Neuronal stem cell (in vitro differentiated cells): ENCODE measurements at regions not wholly inside any gene's neighbourhood (a gene's known extent, or its start where the extent isn't known, plus 50 kb on each side); places are given as distances from the start of the nearest gene placed in this dataset.

ENCODE experiments used
- DNase-seq: peaks from one replicate; pipeline ENCODE4 v3.0.0-alpha.2; 2013; ENCODE audit warnings: low spot score
- H2AFZ ChIP-seq: one replicate; pipeline ENCODE4 v1.6.1; 2013; ENCODE audit warnings: mild to moderate bottlenecking, low read length, inconsistent platforms
- H2AK5ac ChIP-seq: 2 replicates; pipeline ENCODE4 v1.6.1; 2013; ENCODE audit warnings: low read depth, mild to moderate bottlenecking, inconsistent platforms, low read length, moderate library complexity, mixed read lengths
- H2BK120ac ChIP-seq: 2 replicates; pipeline ENCODE4 v1.6.1; 2013; ENCODE audit warnings: low read depth, mild to moderate bottlenecking, inconsistent platforms, low read length, moderate library complexity, mixed read lengths
- H2BK12ac ChIP-seq: one replicate; pipeline ENCODE4 v1.6.1; 2013; ENCODE audit warnings: low read length, inconsistent platforms
- H2BK15ac ChIP-seq: 2 replicates; pipeline ENCODE4 v1.6.1; 2013; ENCODE audit warnings: mild to moderate bottlenecking, low read length, inconsistent platforms, mixed read lengths
- H2BK5ac ChIP-seq: one replicate; pipeline ENCODE4 v1.6.1; 2013; ENCODE audit warnings: inconsistent platforms, mild to moderate bottlenecking, low read length, moderate library complexity
- H3K14ac ChIP-seq: one replicate; pipeline ENCODE4 v1.6.1; 2013; ENCODE audit warnings: low read length, inconsistent platforms
- H3K18ac ChIP-seq: 2 replicates; pipeline ENCODE4 v1.6.1; 2013; ENCODE audit warnings: low read length, inconsistent platforms
- H3K23ac ChIP-seq: 2 replicates; pipeline ENCODE4 v1.6.1; 2013; ENCODE audit warnings: low read depth, mild to moderate bottlenecking, mixed read lengths, low read length, inconsistent platforms; ENCODE audit not compliant: poor library complexity
- H3K27ac ChIP-seq: replicated peaks from 3 replicates; pipeline ENCODE4 v1.5.1; 2013; ENCODE audit warnings: low read length, inconsistent platforms
- H3K27me3 ChIP-seq, 3 experiments: 2 replicates each; pipeline ENCODE4 v1.6.1; 2013; ENCODE audit warnings: low read length in 3 of 3, mild to moderate bottlenecking in 2 of 3, inconsistent platforms in 1 of 3, low read depth in 1 of 3, mixed read lengths in 1 of 3, moderate library complexity in 1 of 3; ENCODE audit not compliant: control insufficient read depth in 3 of 3, insufficient read depth in 3 of 3
- H3K36me3 ChIP-seq, 2 donors: replicated peaks in 1 of 2; 2 replicates each; pipeline ENCODE4 v1.6.1; 2013; ENCODE audit warnings: low read length in 2 of 2; ENCODE audit not compliant: control insufficient read depth in 2 of 2, insufficient read depth in 2 of 2
- H3K4ac ChIP-seq: 2 replicates; pipeline ENCODE4 v1.6.1; 2013; ENCODE audit warnings: inconsistent platforms, mild to moderate bottlenecking, low read length, moderate library complexity
- H3K4me1 ChIP-seq, 2 donors: 1 replicate in 1 of 2; 2 replicates in 1 of 2; pipeline ENCODE4 v1.6.1; 2013; ENCODE audit warnings: low read length in 2 of 2, low read depth in 1 of 2; ENCODE audit not compliant: control insufficient read depth in 2 of 2, insufficient read depth in 1 of 2
- H3K4me2 ChIP-seq: one replicate; pipeline ENCODE4 v1.6.1; 2013; ENCODE audit warnings: mild to moderate bottlenecking, low read length, inconsistent platforms; ENCODE audit not compliant: insufficient read depth, poor library complexity, severe bottlenecking
- H3K4me3 ChIP-seq, 2 donors: 2 replicates each; pipeline ENCODE4 v1.5.1; 2013; ENCODE audit warnings: low read length in 2 of 2, mild to moderate bottlenecking in 2 of 2, inconsistent platforms in 1 of 2, moderate library complexity in 1 of 2
- H3K79me1 ChIP-seq: one replicate; pipeline ENCODE4 v1.6.1; 2013; ENCODE audit warnings: low read depth, mild to moderate bottlenecking, inconsistent platforms, low read length, moderate library complexity
- H3K9ac ChIP-seq: one replicate; pipeline ENCODE4 v1.6.1; 2013; ENCODE audit warnings: mild to moderate bottlenecking, low read depth, low read length, inconsistent platforms; ENCODE audit not compliant: poor library complexity
- H3K9me3 ChIP-seq, 2 donors: replicated peaks in 1 of 2; 2 replicates each; pipeline versions ENCODE3 to v1.6.1; 2013; ENCODE audit warnings: low read length in 2 of 2, mild to moderate bottlenecking in 2 of 2, inconsistent platforms in 1 of 2, low read depth in 1 of 2, mixed read lengths in 1 of 2, moderate library complexity in 1 of 2; ENCODE audit not compliant: control insufficient read depth in 2 of 2, insufficient read depth in 1 of 2
- H4K8ac ChIP-seq: one replicate; pipeline ENCODE4 v1.6.1; 2013; ENCODE audit warnings: low read depth, mild to moderate bottlenecking, inconsistent platforms, low read length, moderate library complexity
- H4K91ac ChIP-seq: one replicate; pipeline ENCODE4 v1.6.1; 2013; ENCODE audit warnings: low read length, low read depth, mild to moderate bottlenecking, inconsistent platforms; ENCODE audit not compliant: poor library complexity
- WGBS, 2 donors: extraction: QIAGEN DNeasy Blood & Tissue Kit; methylation state at CpG; one replicate each; pipeline ENCODE4 v1.1.7; 2013; ENCODE audit warnings: missing lambda C conversion rate in 2 of 2, mixed read lengths in 1 of 2; ENCODE audit not compliant: insufficient read length in 2 of 2, insufficient replicate concordance in 1 of 2; ENCODE audit errors: extremely low coverage in 2 of 2; 5-methylcytosine and 5-hydroxymethylcytosine counted together

- no peak overlapping the region for H2BK120ac ChIP-seq
- H4K8ac ChIP-seq = no peak overlapping the region
- H3K4me2 ChIP-seq = no peak overlapping the region
- H3K9ac ChIP-seq = no peak overlapping the region
- no peak overlapping the region for H3K4me3 ChIP-seq
- H3K18ac ChIP-seq = no peak overlapping the region
- no peaks in the 10 kb centered on the region for H3K27me3 ChIP-seq
- no peaks in the 10 kb centered on the region for H3K9me3 ChIP-seq
- H3K4ac ChIP-seq = no peak overlapping the region
- H2AFZ ChIP-seq = no peak overlapping the region
- no peak overlapping the region for H2BK12ac ChIP-seq
- no peaks in the 10 kb centered on the region for H3K36me3 ChIP-seq
- no peaks in the 10 kb centered on the region for H3K79me1 ChIP-seq
- H3K14ac ChIP-seq = no peak overlapping the region
- no peak overlapping the region for H3K23ac ChIP-seq
- no peak overlapping the region for H2BK15ac ChIP-seq
- DNase-seq = no peak
- H2AK5ac ChIP-seq = no peak overlapping the region
- H3K4me1 ChIP-seq = no peaks in the 10 kb centered on the region
- H4K91ac ChIP-seq = no peak overlapping the region
- H3K27ac ChIP-seq = no peak overlapping the region
- WGBS, 2 donors = no CpG with 5 or more reads among the region's 8 CpGs
- no peak overlapping the region for H2BK5ac ChIP-seq
Measured at GRCh38 chr14:22226381-22226780, 362.6 kb downstream of the DAD1 start.

GRCh38 chr14:22225516-22226140, 363.4 kb downstream of the DAD1 start:
- H2BK12ac ChIP-seq = no peak overlapping the region
- no peak for DNase-seq

GRCh38 chr14:22221508-22221907, 367.5 kb downstream of the DAD1 start:
- no peak overlapping the region for H4K8ac ChIP-seq
- no peaks in the 10 kb centered on the region for H3K27me3 ChIP-seq
- H3K18ac ChIP-seq = no peak overlapping the region
- no CpG with 5 or more reads among the region's 3 CpGs for WGBS, 2 donors
- no peak overlapping the region for H2BK15ac ChIP-seq
- H3K4me1 ChIP-seq = no peaks in the 10 kb centered on the region
- H3K4ac ChIP-seq = no peak overlapping the region
- H3K23ac ChIP-seq = no peak overlapping the region
- no peaks in the 10 kb centered on the region for H3K9me3 ChIP-seq
- H2AK5ac ChIP-seq = no peak overlapping the region
- no peak overlapping the region for H2BK12ac ChIP-seq
- no peak overlapping the region for H3K4me2 ChIP-seq
- H3K27ac ChIP-seq = no peak overlapping the region
- no peak overlapping the region for H3K14ac ChIP-seq
- no peak overlapping the region for H2BK5ac ChIP-seq
- H4K91ac ChIP-seq = no peak overlapping the region
- H2BK120ac ChIP-seq = no peak overlapping the region
- H2AFZ ChIP-seq = no peak overlapping the region
- no peak for DNase-seq
- H3K4me3 ChIP-seq = no peak overlapping the region
- no peaks in the 10 kb centered on the region for H3K79me1 ChIP-seq
- no peaks in the 10 kb centered on the region for H3K36me3 ChIP-seq
- H3K9ac ChIP-seq = no peak overlapping the region

More at GRCh38 chr14:22225516-22226140, 363.4 kb downstream of the DAD1 start:
- no peaks in the 10 kb centered on the region for H3K36me3 ChIP-seq
- no peak overlapping the region for H2BK5ac ChIP-seq
- H2AFZ ChIP-seq = no peak overlapping the region
- WGBS, 2 donors = no CpG with 5 or more reads among the region's 4 CpGs
- H3K23ac ChIP-seq = no peak overlapping the region
- H3K27ac ChIP-seq = no peak overlapping the region
- H3K4me2 ChIP-seq = no peak overlapping the region
- H3K4me3 ChIP-seq = no peak overlapping the region
- H3K14ac ChIP-seq = no peak overlapping the region
- H3K4me1 ChIP-seq = no peaks in the 10 kb centered on the region
- no peaks in the 10 kb centered on the region for H3K9me3 ChIP-seq
- no peak overlapping the region for H3K9ac ChIP-seq
- H2AK5ac ChIP-seq = no peak overlapping the region
- no peak overlapping the region for H3K4ac ChIP-seq
- H3K18ac ChIP-seq = no peak overlapping the region
- no peaks in the 10 kb centered on the region for H3K79me1 ChIP-seq
- no peak overlapping the region for H4K8ac ChIP-seq
- no peak overlapping the region for H2BK120ac ChIP-seq
- H3K27me3 ChIP-seq = no peaks in the 10 kb centered on the region
- H2BK15ac ChIP-seq = no peak overlapping the region
- H4K91ac ChIP-seq = no peak overlapping the region

- Histone ChIP-seq H3K18ac (no peak overlapping the region), H3K9ac (no peak overlapping the region), H2BK15ac (no peak overlapping the region), H3K4ac (no peak overlapping the region), H2BK5ac (no peak overlapping the region), H3K36me3 (no peaks in the 10 kb centered on the region), H3K79me1 (no peaks in the 10 kb centered on the region), H3K14ac (no peak overlapping the region), H2AFZ (no peak overlapping the region), H2AK5ac (no peak overlapping the region), H3K27ac (no peak overlapping the region), H3K4me1 (no peaks in the 10 kb centered on the region), H3K4me2 (no peak overlapping the region), H2BK120ac (no peak overlapping the region), H3K27me3 (no peaks in the 10 kb centered on the region), H4K91ac (no peak overlapping the region), H3K4me3 (no peak overlapping the region), H2BK12ac (no peak overlapping the region), H3K9me3 (no peaks in the 10 kb centered on the region), H4K8ac (no peak overlapping the region), H3K23ac (no peak overlapping the region)
- no CpG with 5 or more reads among the region's 1 CpG for WGBS, 2 donors
- no peak for DNase-seq
Measured at GRCh38 chr14:22220427-22220826, 368.6 kb downstream of the DAD1 start.
